Sigmoid colon (tissue), 4 donors: ENCODE measurements at regions not wholly inside any gene's neighbourhood (a gene's known extent, or its start where the extent isn't known, plus 50 kb on each side); places are given as distances from the start of the nearest gene placed in this dataset.

Experiments
- CTCF ChIP-seq, 4 experiments: fragments of 450-650 bp in 3 of 4; fragments of 200-600 bp in 1 of 4; IDR thresholded peaks; one replicate each; pipeline ENCODE4 v1.5.1; 2016 to 2019; ENCODE audit warnings: antibody characterized with exemption in 4 of 4, mild to moderate bottlenecking in 3 of 4, moderate library complexity in 2 of 4
- EP300 ChIP-seq, 4 donors: sonication (generic); formaldehyde crosslinking; IDR thresholded peaks; one replicate each; pipeline ENCODE4 v1.6.1; 2017; ENCODE audit warnings: antibody characterized with exemption in 4 of 4
- POLR2A ChIP-seq, 2 donors: fragments of 450-650 bp; IDR thresholded peaks; one replicate each; pipeline ENCODE4 v1.6.1; 2016; ENCODE audit warnings: antibody characterized with exemption in 2 of 2, mild to moderate bottlenecking in 2 of 2, moderate library complexity in 2 of 2

GRCh38 chr2:120785228-120785966, 49.7 kb downstream of the GLI2 start:
- TF ChIP-seq CTCF (IDR thresholded peaks at IDR 0.05) (no peak), POLR2A (IDR thresholded peaks at IDR 0.05) (no peak), EP300 (IDR thresholded peaks at IDR 0.05) (no peak)
